GM12878 (cell line): ENCODE measurements at regions not wholly inside any gene's neighbourhood (a gene's known extent, or its start where the extent isn't known, plus 50 kb on each side); places are given as distances from the start of the nearest gene placed in this dataset.

Experiments
- ATAC-seq: fragments of 200-7000 bp; cut with Tn5 transposase; 3 replicates; pipeline ENCODE4 v1.9.1; 2020; ENCODE audit warnings: mild to moderate bottlenecking, moderate library complexity
- BruUV-seq: library from RNA; stranded (reverse); fragments of 400-500 nt; replicated peaks from 2 replicates; lab custom pipeline; 2021; lab: Mats Ljungman, UMichigan
- CTCF ChIA-PET: fragments of 300-600 bp; sonication (Branson Sonifier 250); formaldehyde crosslinking; extraction: SDS; loops from one replicate; lab custom pipeline; 2021; ENCODE audit warnings: inconsistent platforms; lab: Yijun Ruan, JAX
- POLR2A ChIA-PET: fragments of 350-600 bp; formaldehyde crosslinking; extraction: SDS; loops from one replicate; lab custom pipeline; 2021; ENCODE audit warnings: inconsistent platforms; lab: Charles Lee
- RAD21 ChIA-PET: fragments of 300-600 bp; sonication (Branson Sonifier 250); formaldehyde crosslinking; loops from one replicate; lab custom pipeline; 2023; ENCODE audit warnings: antibody characterized with exemption; ENCODE audit not compliant: unreplicated experiment; lab: Charles Lee
- SMC1A ChIA-PET: fragments of 300-600 bp; sonication (Branson Sonifier 250); formaldehyde crosslinking; loops from one replicate; lab custom pipeline; 2023; ENCODE audit not compliant: unreplicated experiment, uncharacterized antibody; lab: Charles Lee
- DNase-seq: peaks from one replicate; pipeline ENCODE4 v3.0.0-alpha.2; 2011; ENCODE audit warnings: low read depth, low spot score
- FAIRE-seq: peaks from 3 replicates; lab custom pipeline; 2011; peaks lifted over from hg19 to GRCh38; lab: Jason Lieb, UNC
- H2AFZ ChIP-seq: 2 replicates; pipeline ENCODE4 v1.6.0; 2011; ENCODE audit warnings: low read depth, low read length, control low read depth; ENCODE audit not compliant: control insufficient read depth
- H3K27ac ChIP-seq: 2 replicates; pipeline ENCODE4 v1.5.1; 2011; ENCODE audit warnings: control low read depth; ENCODE audit not compliant: control insufficient read depth, insufficient read depth
- H3K27me3 ChIP-seq, 2 experiments: replicated peaks in 1 of 2; 2 replicates each; pipeline versions ENCODE4 v1.6.0 to v1.6.1; 2011; ENCODE audit warnings: low read length in 1 of 2; ENCODE audit not compliant: control insufficient read depth in 2 of 2, insufficient read depth in 2 of 2
- H3K36me3 ChIP-seq, 2 experiments: 2 replicates each; pipeline ENCODE4 v1.5.1; 2011; ENCODE audit warnings: low read length in 1 of 2; ENCODE audit not compliant: control insufficient read depth in 2 of 2, insufficient read depth in 2 of 2
- H3K4me1 ChIP-seq: 2 replicates; pipeline ENCODE4 v1.6.1; 2011; ENCODE audit warnings: mild to moderate bottlenecking, low read length, moderate library complexity, mixed read lengths; ENCODE audit not compliant: control insufficient read depth, insufficient read depth
- H3K4me2 ChIP-seq: 2 replicates; pipeline ENCODE4 v1.6.0; 2011; ENCODE audit warnings: control low read depth; ENCODE audit not compliant: control insufficient read depth, insufficient read depth
- H3K4me3 ChIP-seq: fragments of 200-600 bp; sonication (generic); 2 replicates; pipeline ENCODE4 v1.5.1; 2016
- H3K79me2 ChIP-seq: 2 replicates; pipeline ENCODE4 v1.6.0; 2011; ENCODE audit warnings: low read length; ENCODE audit not compliant: control insufficient read depth, insufficient read depth
- H3K9ac ChIP-seq: 2 replicates; pipeline ENCODE4 v1.8.0; 2011; ENCODE audit warnings: low read length, control low read depth, mixed read lengths; ENCODE audit not compliant: control insufficient read depth, insufficient read depth
- H3K9me3 ChIP-seq: replicated peaks from 3 replicates; pipeline ENCODE4 v1.5.1; 2011; ENCODE audit warnings: mild to moderate bottlenecking, low read length; ENCODE audit not compliant: control insufficient read depth, insufficient read depth
- H4K20me1 ChIP-seq: 2 replicates; pipeline ENCODE4 v1.6.0; 2011; ENCODE audit not compliant: control insufficient read depth, insufficient read depth
- BMI1 ChIP-seq: fragments of 450-650 bp; IDR thresholded peaks from 2 replicates; pipeline ENCODE4 v1.6.1; 2016; ENCODE audit warnings: mild to moderate bottlenecking, moderate library complexity, borderline replicate concordance
- EGR1 ChIP-seq, 2 experiments: IDR thresholded peaks; 1 replicate in 1 of 2; 2 replicates in 1 of 2; pipeline ENCODE4 v1.6.1; 2011 to 2012; ENCODE audit warnings: low read depth in 2 of 2, low read length in 2 of 2, borderline replicate concordance in 1 of 2, mild to moderate bottlenecking in 1 of 2, moderate library complexity in 1 of 2
- ETV6 ChIP-seq, 2 experiments: fragments of 450-650 bp in 1 of 2; IDR thresholded peaks in 1 of 2; conservative IDR thresholded peaks in 1 of 2; 2 replicates each; pipeline ENCODE4 v1.6.1; 2014; ENCODE audit warnings: antibody characterized with exemption in 1 of 2, borderline replicate concordance in 1 of 2, low read depth in 1 of 2, mild to moderate bottlenecking in 1 of 2, moderate library complexity in 1 of 2
- IRF3 ChIP-seq: fragments of 450-650 bp; IDR thresholded peaks from 2 replicates; pipeline ENCODE4 v1.6.1; 2014; ENCODE audit warnings: mild to moderate bottlenecking
- IRF5 ChIP-seq: fragments of 450-650 bp; IDR thresholded peaks from 2 replicates; pipeline ENCODE4 v1.6.1; 2017; ENCODE audit warnings: borderline replicate concordance
- KLF5 ChIP-seq: fragments of 450-650 bp; IDR thresholded peaks from 2 replicates; pipeline ENCODE4 v1.6.1; 2014; ENCODE audit warnings: mild to moderate bottlenecking; ENCODE audit not compliant: partially characterized antibody
- MAX ChIP-seq: IDR thresholded peaks from 2 replicates; pipeline ENCODE4 v1.6.1; 2012; ENCODE audit warnings: low read depth, low read length, improper control_type of control experiment
- NKRF ChIP-seq: fragments of 450-650 bp; conservative IDR thresholded peaks from 2 replicates; pipeline ENCODE4 v1.6.1; 2017; ENCODE audit warnings: mild to moderate bottlenecking, moderate library complexity
- SKIL ChIP-seq: fragments of 450-650 bp; IDR thresholded peaks from 2 replicates; pipeline ENCODE4 v1.6.1; 2017; ENCODE audit warnings: mild to moderate bottlenecking, low read depth, inconsistent platforms; ENCODE audit not compliant: poor library complexity, severe bottlenecking
- SPI1 ChIP-seq: IDR thresholded peaks from 2 replicates; pipeline ENCODE4 v1.6.1; 2011; ENCODE audit warnings: low read depth, mild to moderate bottlenecking, low read length, moderate library complexity, borderline replicate concordance; ENCODE audit not compliant: insufficient read depth
- SREBF1 ChIP-seq: IDR thresholded peaks from 2 replicates; pipeline ENCODE4 v1.6.1; 2012; ENCODE audit warnings: mild to moderate bottlenecking, low read length
- ZBTB40 ChIP-seq: fragments of 450-650 bp; IDR thresholded peaks from 2 replicates; pipeline ENCODE4 v1.6.1; 2016; ENCODE audit warnings: mild to moderate bottlenecking, moderate library complexity, borderline replicate concordance
- WGBS: methylation state at CpG from one replicate; pipeline ENCODE4 v1.1.6; 2016; ENCODE audit warnings: low lambda C conversion rate; ENCODE audit not compliant: insufficient replicate concordance, insufficient coverage; ENCODE audit errors: missing lambda C conversion rate; 5-methylcytosine and 5-hydroxymethylcytosine counted together
- in situ Hi-C: fragments of 300-500 bp; cut with MboI; formaldehyde crosslinking; loops from 9 replicates; pipeline ENCODE4 v1.14.3; 2018; ENCODE audit warnings: mixed read lengths
- intact Hi-C: fragments of 100-400 bp; cut with micrococcal nuclease; formaldehyde crosslinking; loops from one replicate; pipeline ENCODE4 v1.14.2; 2022; ENCODE audit not compliant: unreplicated experiment

- H3K4me2 ChIP-seq: no peak overlapping the region
- no peaks in the 10 kb centered on the region for H3K36me3 ChIP-seq
- no peaks in the 10 kb centered on the region for H3K79me2 ChIP-seq
- CTCF ChIA-PET: no interaction called here
- DNase-seq (no peak), FAIRE-seq (no peak), ATAC-seq (no peak)
- no peak overlapping the region for H3K27ac ChIP-seq
- no peaks in the 10 kb centered on the region for H3K9me3 ChIP-seq
- no peak overlapping the region for H3K9ac ChIP-seq
- no peak overlapping the region for H2AFZ ChIP-seq
- H3K27me3 ChIP-seq: no peaks in the 10 kb centered on the region
- POLR2A ChIA-PET: no interaction called here
- H3K4me3 ChIP-seq: no peak overlapping the region
- BruUV-seq: no TSS peak
- H4K20me1 ChIP-seq: no peaks in the 10 kb centered on the region
- no peaks in the 10 kb centered on the region for H3K4me1 ChIP-seq
- in situ Hi-C loops: no loop called here
- intact Hi-C loops: no loop called here
- RAD21 ChIA-PET: no interaction called here
- SMC1A ChIA-PET: no interaction called here
- 2% methylated on average over 7 of the region's 7 CpGs for WGBS
- TF ChIP-seq SKIL (no peak), NKRF (no peak), SREBF1 (no peak), SPI1 (no peak), ETV6 (conservative IDR thresholded peaks at IDR 0.05 in 1 of 2, IDR thresholded peaks at IDR 0.05 in 1 of 2; ENCODE audit: borderline replicate concordance in 1 of 2, low read depth in 1 of 2) (no peak), BMI1 (no peak), MAX (no peak), IRF3 (no peak), EGR1 (IDR thresholded peaks at IDR 0.05; ENCODE audit: borderline replicate concordance in 1 of 2, low read depth in 2 of 2, low read length in 2 of 2) (no peak), IRF5 (no peak), KLF5 (no peak), ZBTB40 (no peak)
Observed at GRCh38 chr22:48173773-48174160, 1411.3 kb downstream of the TBC1D22A start.
